GM13977 (cell line): ENCODE measurements at regions not wholly inside any gene's neighbourhood (a gene's known extent, or its start where the extent isn't known, plus 50 kb on each side); places are given as distances from the start of the nearest gene placed in this dataset.

Source experiments
- DNase-seq: peaks from one replicate; pipeline ENCODE4 v3.0.0; 2012; ENCODE audit warnings: low spot score
- in situ Hi-C: fragments of 300-500 bp; cut with MboI; formaldehyde crosslinking; loops from one replicate; pipeline ENCODE4 v1.12.0; 2022; ENCODE audit warnings: low sequenced_read_pairs, low pct_unique_long_range_greater_than_20kb, mixed read lengths, inconsistent platforms; ENCODE audit not compliant: unreplicated experiment
- TF ChIP-seq, protein P1 (sequence below): IDR thresholded peaks from 2 replicates; pipeline ENCODE4 v1.5.1; 2012; ENCODE audit warnings: mild to moderate bottlenecking, control low read depth; ENCODE audit not compliant: insufficient read depth; ENCODE audit errors: extremely low read depth, missing control alignments

DNA sequence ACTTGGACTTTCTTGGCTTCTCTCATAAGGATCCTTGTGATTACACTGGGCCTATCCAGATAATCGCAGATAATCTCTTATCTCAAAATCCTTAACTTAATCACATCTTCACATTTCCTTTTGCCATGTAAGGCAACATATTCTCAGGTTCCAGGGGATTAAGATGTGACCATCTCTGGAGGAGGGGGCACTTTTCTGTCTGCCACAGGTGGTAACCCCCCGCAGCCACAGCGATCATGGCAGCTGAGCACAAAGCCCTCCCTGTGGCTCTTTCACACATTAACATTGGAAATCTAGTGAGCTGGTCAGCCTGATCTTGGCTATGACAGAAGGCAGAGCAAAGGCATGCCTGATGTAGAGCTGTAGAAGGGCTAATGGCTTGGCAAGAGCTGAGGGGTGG lies 69.1 kb upstream of the CD82 start:
- TF ChIP-seq, protein P1, sequence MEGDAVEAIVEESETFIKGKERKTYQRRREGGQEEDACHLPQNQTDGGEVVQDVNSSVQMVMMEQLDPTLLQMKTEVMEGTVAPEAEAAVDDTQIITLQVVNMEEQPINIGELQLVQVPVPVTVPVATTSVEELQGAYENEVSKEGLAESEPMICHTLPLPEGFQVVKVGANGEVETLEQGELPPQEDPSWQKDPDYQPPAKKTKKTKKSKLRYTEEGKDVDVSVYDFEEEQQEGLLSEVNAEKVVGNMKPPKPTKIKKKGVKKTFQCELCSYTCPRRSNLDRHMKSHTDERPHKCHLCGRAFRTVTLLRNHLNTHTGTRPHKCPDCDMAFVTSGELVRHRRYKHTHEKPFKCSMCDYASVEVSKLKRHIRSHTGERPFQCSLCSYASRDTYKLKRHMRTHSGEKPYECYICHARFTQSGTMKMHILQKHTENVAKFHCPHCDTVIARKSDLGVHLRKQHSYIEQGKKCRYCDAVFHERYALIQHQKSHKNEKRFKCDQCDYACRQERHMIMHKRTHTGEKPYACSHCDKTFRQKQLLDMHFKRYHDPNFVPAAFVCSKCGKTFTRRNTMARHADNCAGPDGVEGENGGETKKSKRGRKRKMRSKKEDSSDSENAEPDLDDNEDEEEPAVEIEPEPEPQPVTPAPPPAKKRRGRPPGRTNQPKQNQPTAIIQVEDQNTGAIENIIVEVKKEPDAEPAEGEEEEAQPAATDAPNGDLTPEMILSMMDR, result no peak
- DNase-seq, result no peak
- in situ Hi-C loops, result no loop called here

DNA sequence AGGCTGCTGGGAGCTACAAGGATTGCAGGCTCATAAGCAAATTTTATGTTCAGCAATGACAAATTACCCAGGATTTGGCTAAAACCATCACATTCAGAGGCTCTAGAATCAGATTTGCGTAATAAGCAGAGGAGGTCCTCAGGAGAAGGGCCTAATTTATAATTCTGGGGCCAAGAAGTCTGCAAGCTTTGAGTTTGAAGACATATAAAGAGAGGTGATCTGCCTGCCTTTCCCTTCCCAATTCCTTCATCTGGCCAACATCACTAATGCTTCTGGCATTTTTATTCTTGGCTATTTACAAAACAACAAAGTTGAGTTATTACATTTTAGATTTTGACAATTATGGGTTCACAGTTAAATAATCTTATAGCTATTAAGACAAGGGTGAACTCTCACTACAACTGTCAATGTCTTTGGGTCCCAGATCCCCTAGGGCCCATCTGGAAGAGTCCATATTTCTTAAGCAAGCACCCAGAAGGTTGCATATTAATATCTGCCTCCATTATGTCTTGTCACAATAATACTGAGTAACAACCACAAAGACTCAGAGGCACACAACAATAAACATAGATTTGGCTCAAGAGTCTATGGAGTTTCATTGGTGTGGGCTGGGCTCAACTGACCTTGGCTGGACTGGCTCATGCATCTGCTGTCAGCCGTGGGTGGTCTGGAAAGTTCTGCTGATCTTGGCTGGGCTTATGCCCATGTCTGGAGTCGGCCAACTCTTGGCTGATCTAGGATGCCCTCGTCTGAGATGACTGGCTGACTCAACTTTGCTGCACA lies 67.2 kb upstream of the CD82 start:
- TF ChIP-seq, protein P1, result no peak
- no peak for DNase-seq
- in situ Hi-C loops, result no loop called here

DNA sequence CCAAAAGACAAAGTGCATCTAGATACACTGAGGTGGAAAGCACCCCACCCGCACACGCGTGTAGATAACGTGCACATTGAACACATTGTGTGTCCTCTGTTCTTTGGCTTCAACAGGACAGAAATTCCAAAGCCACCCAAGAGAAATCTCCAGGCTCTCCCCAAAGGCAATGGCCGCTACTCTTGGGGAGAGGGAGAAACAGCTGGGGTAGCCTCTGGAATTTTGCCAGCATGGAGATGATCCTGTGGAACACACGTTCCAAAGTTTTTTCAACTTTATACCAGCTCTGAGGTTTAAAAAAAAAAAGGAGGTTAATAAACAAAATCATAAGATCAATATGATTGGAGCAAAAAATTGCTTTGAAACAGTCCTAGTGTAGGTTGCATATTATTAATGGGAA lies 63.0 kb upstream of the CD82 start:
- TF ChIP-seq, protein P1, result no peak
- in situ Hi-C loops, result no loop called here

DNA sequence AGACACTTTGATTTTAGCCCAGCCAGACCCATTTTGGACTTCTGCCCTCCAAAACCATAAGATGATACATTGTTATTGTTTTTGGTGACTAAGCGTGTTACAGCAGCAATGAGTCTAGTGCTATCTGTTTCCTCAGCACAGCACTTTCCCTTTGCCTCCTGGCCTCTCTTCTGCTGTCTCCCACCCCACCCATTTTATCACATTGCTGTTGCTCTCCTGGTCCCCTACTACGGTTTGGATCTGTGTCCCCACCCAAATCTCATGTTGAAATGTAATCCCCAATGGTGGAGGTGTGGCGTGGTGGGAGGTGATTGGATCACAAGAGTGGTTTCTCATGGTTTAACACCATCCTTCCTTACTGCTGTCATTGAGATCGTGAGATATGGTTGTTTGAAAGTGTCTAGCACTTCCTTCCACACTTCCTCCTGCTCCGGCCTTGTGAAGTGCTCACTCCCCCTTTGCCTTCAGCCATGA lies 59.8 kb upstream of the CD82 start:
- in situ Hi-C loops, result no loop called here
- no peak for DNase-seq
- TF ChIP-seq, protein P1, result no peak

More for the DNA sequence above, 63.0 kb upstream of the CD82 start:
- no peak for DNase-seq

DNA sequence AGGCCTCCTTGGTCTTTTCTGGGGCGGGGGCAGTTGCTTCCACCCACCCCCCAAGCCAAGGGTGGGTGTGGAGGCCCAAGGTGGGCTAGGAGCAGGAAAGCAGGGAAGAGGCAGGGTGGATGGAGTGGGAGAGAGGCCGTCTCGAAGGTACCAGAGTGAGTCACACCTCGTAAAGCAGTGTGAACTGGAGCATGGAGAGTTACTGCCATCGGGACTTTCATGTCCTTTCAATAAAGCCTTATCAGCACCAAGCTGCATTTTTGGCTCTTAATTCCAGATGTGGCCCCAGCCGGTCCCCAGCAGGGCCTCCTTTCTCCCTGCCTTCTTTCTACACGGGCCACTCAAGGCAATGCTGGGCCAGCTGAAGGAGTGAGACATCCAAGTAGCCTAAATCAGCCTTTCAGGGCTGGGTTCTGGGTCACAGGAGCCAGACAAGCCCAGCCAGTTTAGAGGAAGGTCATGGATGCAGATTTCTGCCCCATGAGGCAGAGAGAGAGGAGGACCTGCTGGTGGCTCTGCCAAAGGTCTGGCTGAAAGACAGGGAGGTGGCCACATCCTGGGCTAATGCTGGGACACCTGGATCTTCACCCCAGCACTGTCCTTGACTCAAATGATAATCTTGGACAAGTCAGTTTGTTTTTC lies 59.0 kb upstream of the CD82 start:
- DNase-seq, result no peak
- in situ Hi-C loops, result no loop called here
- TF ChIP-seq, protein P1, result no peak

DNA sequence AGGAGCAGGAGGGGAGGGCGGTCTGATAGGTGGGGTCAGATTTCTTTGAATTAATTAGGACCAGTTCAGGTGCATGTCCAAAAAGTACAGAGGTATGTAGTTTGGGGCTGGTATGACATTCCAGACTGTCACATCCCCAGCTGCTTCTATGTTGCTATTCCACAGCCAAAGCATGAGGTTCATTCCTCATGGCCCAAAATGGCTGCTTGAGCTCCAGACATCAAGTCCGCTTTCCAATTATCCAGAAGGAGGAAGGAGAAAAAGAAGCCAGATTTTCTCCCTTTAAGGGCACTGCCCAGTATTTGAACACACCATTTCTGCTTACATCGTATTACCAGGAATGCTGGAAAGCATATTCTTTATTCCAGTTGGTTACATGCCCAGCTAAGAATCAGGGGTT lies 58.0 kb upstream of the CD82 start:
- TF ChIP-seq, protein P1, result no peak
- in situ Hi-C loops, result no loop called here
- DNase-seq, result no peak
